Endothelial cell of hepatic sinusoid (primary cell): ENCODE measurements at regions not wholly inside any gene's neighbourhood (a gene's known extent, or its start where the extent isn't known, plus 50 kb on each side); places are given as distances from the start of the nearest gene placed in this dataset.
"Not testable (repeated sequence)": the region's sequence is repeated elsewhere in the genome, so short reads cannot be mapped to it uniquely, and the experiment has no call there.

ENCODE experiments used
- in situ Hi-C: cut with HindIII; loops from 2 replicates; pipeline ENCODE4 v1.10.0; 2017; ENCODE audit warnings: low sequenced_read_pairs

DNA sequence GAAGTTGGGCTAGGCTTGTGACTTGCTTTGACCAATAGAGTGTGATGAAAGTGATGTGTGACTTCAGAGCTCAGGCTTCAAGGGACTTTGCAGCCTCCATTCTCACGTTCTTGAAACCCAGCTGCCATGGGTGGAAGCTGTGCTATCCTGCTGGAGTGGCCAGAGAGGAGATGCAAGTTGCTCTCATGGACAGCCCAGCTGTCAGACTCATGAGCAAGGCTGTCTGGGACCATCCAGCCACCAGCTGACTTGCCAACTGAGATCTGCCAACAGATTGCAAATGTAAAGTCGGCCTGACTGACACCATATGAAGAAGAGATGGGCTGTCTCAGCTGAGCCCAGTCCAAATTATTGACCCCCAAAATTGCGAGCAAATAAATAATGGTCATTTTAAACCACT, 226.4 kb upstream of the CXCR4 start:
- in situ Hi-C loops: no loop called here

DNA sequence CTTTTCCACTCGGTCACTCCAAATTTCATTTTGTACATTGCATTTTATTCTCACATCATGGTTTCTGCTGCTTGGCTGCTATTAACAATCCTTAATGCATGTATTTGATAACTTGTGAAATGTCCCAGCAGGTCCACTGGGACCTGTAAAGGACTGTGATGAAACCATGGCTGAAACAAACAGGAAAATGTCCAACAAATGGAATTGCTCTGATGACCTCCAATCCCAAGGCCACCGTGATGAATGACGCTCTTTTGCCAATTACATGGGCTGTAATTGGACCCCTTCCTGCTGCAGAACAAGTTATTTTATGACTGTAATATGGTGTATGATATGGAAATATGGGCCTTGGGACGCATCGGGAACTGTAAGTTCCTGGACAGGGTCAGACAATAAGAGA, 224.2 kb upstream of the CXCR4 start:
- in situ Hi-C loops: no loop called here

GRCh38 chr2:136334967-136335366, 217.0 kb upstream of the CXCR4 start:
- in situ Hi-C loops: no loop called here

DNA sequence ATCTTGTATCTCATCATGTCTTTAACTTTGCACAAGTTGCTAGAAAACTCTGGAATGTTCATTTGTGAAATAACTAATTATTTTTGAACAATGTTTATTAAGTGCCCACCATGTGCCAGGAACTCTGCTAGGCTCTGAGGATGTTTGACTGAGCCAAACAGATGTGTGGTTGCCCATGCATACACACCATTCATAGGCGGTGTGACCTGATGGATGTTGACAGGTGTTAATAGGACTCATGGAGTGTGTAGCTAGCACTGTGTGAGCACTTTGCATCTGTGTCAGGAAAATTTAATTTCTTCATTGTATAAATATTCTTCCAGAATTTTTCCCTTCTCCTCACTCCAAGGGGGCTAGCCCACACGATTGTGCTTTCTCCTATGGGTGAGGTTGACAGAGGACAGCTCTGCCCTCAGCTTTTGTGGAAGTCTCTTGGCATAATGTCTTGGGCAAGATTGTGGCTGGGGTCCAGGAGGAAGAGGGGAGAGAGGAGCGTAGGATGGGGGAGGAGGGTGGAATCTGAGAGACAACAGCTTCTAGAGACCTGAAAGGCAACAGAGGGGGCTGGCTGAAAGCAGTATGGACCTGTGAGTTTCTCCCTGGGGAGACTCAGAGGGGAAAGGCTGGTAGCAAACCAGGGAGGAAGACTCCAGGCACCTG, 214.6 kb upstream of the CXCR4 start:
- in situ Hi-C loops: no loop called here

DNA sequence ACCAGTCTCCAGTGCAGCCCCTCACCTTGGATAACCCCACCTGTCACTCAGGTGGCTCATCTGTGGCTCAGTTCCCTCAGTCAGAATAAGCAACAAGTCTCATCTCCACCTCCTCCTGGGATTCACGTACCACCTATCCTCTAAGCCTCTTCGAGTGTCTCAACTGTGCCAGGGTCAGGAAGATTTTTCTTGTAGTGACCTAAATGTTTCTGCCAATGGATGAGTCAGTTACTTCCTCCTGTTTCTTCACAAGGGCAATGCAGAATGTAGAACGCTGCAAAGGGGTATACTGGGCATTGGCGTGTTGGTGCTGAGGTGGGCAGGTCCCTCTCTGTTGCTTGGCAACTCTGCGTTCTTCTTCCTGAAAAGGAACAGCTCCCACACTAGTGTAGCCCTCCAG, 213.3 kb upstream of the CXCR4 start:
- in situ Hi-C loops: no loop called here

DNA sequence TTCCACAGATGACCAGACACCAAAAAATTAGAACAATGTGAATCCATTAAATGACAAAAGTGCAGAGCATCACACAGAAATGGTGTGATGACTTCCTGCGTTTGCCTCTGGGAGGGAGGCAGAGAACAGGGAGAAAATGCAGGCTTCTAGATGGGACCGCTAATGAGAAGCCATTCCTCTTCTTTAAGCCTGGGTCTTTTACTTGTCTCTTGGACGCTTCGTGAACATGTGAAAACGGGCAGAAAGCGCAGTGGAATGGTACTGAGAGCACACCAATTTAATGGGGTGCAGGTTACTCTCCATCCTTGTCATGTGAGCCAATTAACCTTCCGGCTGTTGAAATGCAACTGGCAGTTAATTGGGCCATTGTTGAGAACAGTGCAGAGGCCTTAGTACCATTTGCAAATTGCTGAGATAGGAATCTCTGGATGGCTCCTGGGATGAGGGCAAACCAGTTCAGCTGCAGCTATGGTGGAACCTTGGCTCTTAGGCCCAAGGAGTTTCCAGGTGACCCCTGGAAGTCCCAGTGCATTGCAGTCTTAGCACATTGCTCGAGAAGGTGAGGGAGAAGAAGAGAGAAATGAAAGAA, 210.4 kb upstream of the CXCR4 start:
- in situ Hi-C loops: no loop called here

DNA sequence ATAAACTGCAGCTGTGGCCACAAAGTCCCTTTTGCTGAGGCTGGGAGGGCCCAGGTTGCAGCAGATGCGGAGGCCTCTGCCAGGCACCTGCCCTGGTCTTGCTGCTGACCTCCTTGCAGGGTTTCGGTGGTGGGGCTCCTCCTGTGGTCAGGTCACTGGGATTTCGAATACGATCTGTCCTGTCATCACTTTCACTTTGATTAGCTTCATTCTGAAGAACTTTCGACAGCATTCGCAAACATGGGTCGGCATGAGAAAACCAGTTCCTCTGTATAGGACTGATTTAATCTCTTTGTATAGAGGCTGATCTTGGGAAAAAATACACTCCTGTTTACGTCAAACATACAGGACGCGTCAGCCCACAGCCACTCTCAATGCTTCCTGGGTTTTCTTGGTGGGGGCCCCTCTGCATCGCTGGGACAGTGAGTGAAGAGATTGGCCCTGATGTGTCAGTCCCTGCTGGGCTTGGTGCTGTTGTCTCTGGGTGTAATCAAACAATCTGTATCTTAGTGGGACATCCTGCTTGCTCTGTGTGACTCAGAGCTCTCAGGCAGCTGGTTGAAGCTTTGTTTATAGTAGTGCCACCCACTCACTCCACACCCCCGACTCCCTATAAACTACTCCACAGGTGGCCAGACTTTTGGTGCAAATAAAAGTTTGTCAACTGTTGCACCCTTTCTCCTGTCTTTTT, 209.4 kb upstream of the CXCR4 start:
- in situ Hi-C loops: no loop called here

- in situ Hi-C loops: no loop called here
Measured at GRCh38 chr2:136325844-136326331, 207.9 kb upstream of the CXCR4 start.

DNA sequence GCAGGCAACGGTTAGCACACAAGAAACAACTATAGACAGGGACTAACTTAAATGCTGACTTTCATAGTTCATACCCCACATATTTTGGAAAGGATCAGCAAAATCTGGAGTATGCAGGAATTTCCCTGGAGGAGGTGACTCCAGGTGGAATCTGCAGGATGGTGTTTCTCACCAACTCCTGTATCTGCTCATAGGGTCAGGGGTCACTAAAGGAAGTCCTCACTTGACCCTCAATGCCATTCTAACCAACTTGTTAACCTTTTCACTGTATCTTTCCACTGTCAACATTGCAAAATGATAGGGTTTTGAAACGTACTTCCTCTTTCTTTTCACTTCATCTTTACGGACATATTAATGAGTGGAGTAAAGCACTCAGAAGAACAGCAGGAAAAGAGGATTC, 207.0 kb upstream of the CXCR4 start:
- in situ Hi-C loops: no loop called here

DNA sequence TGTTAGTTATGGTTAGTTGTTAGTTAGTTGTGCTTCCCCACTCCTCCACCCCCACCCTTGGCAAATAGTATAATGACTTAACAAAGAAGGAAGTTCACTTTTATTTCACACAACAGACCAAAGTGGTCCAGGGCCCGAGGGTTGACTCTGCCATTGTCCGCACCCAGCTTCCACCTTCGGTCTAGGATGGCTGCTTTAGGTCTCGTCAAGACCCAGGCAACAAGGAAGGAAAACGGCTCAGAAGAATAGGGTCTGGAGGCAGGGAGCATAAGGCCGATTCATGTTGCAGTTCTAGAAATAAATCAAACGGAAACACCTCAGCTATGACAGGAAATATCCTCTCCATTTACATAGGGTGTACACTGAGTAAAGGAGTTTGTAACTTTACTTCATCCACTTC, 206.0 kb upstream of the CXCR4 start:
- in situ Hi-C loops: no loop called here

- in situ Hi-C loops: no loop called here
Measured at GRCh38 chr2:136323195-136323594, 205.2 kb upstream of the CXCR4 start.

GRCh38 chr2:136322428-136322827, 204.5 kb upstream of the CXCR4 start:
- in situ Hi-C loops: no loop called here

- in situ Hi-C loops: no loop called here
Measured at GRCh38 chr2:136319651-136320050, 201.7 kb upstream of the CXCR4 start.

- in situ Hi-C loops: no loop called here
Measured at GRCh38 chr2:136319237-136319636, 201.3 kb upstream of the CXCR4 start.

- in situ Hi-C loops: no loop called here
Measured at GRCh38 chr2:136314240-136314639, 196.3 kb upstream of the CXCR4 start.

- in situ Hi-C loops: not testable (repeated sequence)
Measured at GRCh38 chr2:136312568-136312967, 194.6 kb upstream of the CXCR4 start.

DNA sequence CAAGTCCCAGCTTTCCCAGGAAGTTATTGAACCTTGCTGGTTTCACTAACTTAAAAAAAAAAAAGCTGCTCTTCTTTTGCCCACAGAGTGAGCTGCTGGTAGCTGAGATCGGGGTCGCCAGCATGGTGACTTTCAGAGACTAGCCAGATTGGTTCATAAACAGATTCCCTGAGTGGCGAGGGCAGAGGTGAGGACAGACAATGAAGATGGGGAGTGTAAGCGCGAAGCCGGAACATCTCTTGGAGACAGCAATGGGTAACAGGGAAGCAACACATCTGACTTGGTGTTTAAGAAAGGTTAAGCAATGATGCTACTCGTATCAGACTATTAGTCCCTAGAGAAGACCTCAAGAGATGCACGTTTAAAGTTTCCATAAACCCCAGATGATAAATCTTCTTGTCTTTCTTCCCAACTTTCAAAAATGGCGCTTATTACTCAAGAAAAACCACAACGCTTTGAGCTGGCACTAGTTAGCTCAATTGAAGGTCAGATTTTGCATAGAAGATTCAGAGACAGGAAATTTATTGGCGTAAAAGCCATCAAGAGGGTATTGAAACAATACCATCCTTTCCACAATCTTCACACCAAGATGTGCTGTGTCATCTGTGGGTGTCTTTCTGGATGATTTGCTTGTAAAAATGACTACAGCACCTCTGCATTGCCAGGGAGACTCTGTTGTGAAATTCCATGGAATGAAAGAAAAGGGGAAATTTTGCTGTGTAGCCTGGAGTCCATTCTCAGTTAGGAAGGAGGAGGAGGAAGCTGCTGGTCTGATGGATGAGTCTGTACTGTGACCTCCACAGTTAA, 193.1 kb upstream of the CXCR4 start:
- in situ Hi-C loops: no loop called here

DNA sequence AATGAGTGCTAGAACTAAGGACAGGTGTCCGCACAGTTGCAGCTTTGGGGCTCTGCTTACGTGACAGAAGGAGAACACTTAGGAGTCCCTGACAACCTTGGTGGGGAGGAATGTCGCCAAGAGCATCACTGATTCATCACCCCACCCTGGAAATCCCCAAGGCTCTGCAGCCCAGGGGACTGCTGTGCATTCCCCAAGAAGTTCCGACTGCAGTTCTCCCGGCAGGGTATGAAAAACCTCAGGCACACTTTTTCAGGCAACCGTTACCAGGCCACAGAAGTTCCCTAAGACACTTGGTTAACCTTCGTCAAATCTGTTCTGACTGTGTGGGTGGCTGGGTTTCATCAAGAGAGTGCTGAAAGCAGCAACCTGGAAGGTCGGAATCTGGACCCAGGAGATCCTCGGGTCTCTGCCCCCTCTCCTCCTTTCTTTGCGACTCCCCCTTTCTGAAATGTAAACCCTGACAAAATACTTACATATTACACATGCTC, 192.1 kb upstream of the CXCR4 start:
- in situ Hi-C loops: no loop called here

GRCh38 chr2:136308611-136309010, 190.7 kb upstream of the CXCR4 start:
- in situ Hi-C loops: no loop called here

- in situ Hi-C loops: no loop called here
Measured at GRCh38 chr2:136306836-136307235, 188.9 kb upstream of the CXCR4 start.

GRCh38 chr2:136305517-136306192, 187.7 kb upstream of the CXCR4 start:
- in situ Hi-C loops: no loop called here
